B cell (primary cell): ENCODE measurements at regions not wholly inside any gene's neighbourhood (a gene's known extent, or its start where the extent isn't known, plus 50 kb on each side); places are given as distances from the start of the nearest gene placed in this dataset.

ENCODE experiments used
- ATAC-seq: fragments of 200-7000 bp; cut with Tn5 transposase; one replicate; pipeline ENCODE4 v1.10.0; 2021; ENCODE audit warnings: low read depth, mild to moderate bottlenecking, moderate number of reproducible peaks, moderate library complexity
- CTCF ChIA-PET: fragments of 350-600 bp; sonication (Branson Sonifier 250); formaldehyde crosslinking; loops from one replicate; lab custom pipeline; 2021; ENCODE audit warnings: antibody characterized with exemption, inconsistent platforms; lab: Charles Lee
- POLR2A ChIA-PET: fragments of 350-600 bp; sonication (Branson Sonifier 250); formaldehyde crosslinking; loops from one replicate; lab custom pipeline; 2021; ENCODE audit warnings: antibody characterized with exemption; lab: Charles Lee
- DNase-seq: peaks from one replicate; pipeline ENCODE4 v3.0.0; 2013
- H2AFZ ChIP-seq: 2 replicates; pipeline ENCODE4 v1.6.1; 2012; ENCODE audit warnings: mild to moderate bottlenecking, low read depth, low read length; ENCODE audit not compliant: insufficient read depth, poor library complexity, severe bottlenecking
- H3K27ac ChIP-seq, 2 donors: 1 replicate in 1 of 2; 2 replicates in 1 of 2; pipeline ENCODE4 v1.5.1; 2012 to 2013; ENCODE audit warnings: low read length in 2 of 2, mild to moderate bottlenecking in 2 of 2, moderate library complexity in 1 of 2
- H3K27me3 ChIP-seq, 4 experiments: fragments of 200-600 bp in 1 of 4; sonication (generic) in 1 of 4; replicated peaks in 1 of 4; 1 replicate in 2 of 4; 2 replicates in 2 of 4; pipeline versions ENCODE4 v1.6.1 to v1.7.0; 2013 to 2016; ENCODE audit warnings: low read length in 3 of 4, mild to moderate bottlenecking in 2 of 4, mixed read lengths in 1 of 4, moderate library complexity in 1 of 4; ENCODE audit not compliant: insufficient read depth in 4 of 4, control insufficient read depth in 3 of 4; ENCODE audit errors: control extremely low read depth in 1 of 4
- H3K36me3 ChIP-seq, 2 experiments: replicated peaks in 1 of 2; 1 replicate in 1 of 2; 2 replicates in 1 of 2; pipeline versions ENCODE4 v1.6.1 to v1.7.1; 2013; ENCODE audit warnings: low read length in 1 of 2; ENCODE audit not compliant: insufficient read depth in 2 of 2, control insufficient read depth in 1 of 2; ENCODE audit errors: control extremely low read depth in 1 of 2, extremely low read depth in 1 of 2
- H3K4me1 ChIP-seq, 2 donors: fragments of 200-600 bp in 1 of 2; sonication (generic) in 1 of 2; 1 replicate in 1 of 2; 2 replicates in 1 of 2; pipeline versions ENCODE4 v1.5.1 to v1.6.1; 2013 to 2017; ENCODE audit warnings: low read length in 2 of 2; ENCODE audit not compliant: control insufficient read depth in 2 of 2, insufficient read depth in 2 of 2
- H3K4me2 ChIP-seq: replicated peaks from 2 replicates; pipeline ENCODE3; 2012; ENCODE audit warnings: mild to moderate bottlenecking, low read depth, low read length; ENCODE audit not compliant: poor library complexity, severe bottlenecking
- H3K4me3 ChIP-seq, 5 experiments: fragments of 200-600 bp in 1 of 5; sonication (generic) in 1 of 5; 1 replicate in 3 of 5; 2 replicates in 2 of 5; pipeline versions ENCODE4 v1.5.1 to v1.7.0; 2011 to 2016; ENCODE audit warnings: low read length in 4 of 5, mild to moderate bottlenecking in 4 of 5, low read depth in 2 of 5, control low read depth in 1 of 5, moderate library complexity in 1 of 5; ENCODE audit not compliant: insufficient read depth in 1 of 5; ENCODE audit errors: control extremely low read depth in 1 of 5, extremely low read depth in 1 of 5
- H3K79me2 ChIP-seq: fragments of 200-600 bp; sonication (generic); one replicate; pipeline ENCODE4 v1.6.0; 2016; ENCODE audit warnings: low read length; ENCODE audit not compliant: control insufficient read depth, insufficient read depth
- H3K9ac ChIP-seq: fragments of 200-600 bp; sonication (generic); 2 replicates; pipeline ENCODE4 v1.6.1; 2017; ENCODE audit warnings: mild to moderate bottlenecking, low read length, moderate library complexity
- H3K9me3 ChIP-seq, 3 donors: one replicate each; pipeline versions ENCODE4 v1.6.1 to v1.7.1; 2013; ENCODE audit warnings: low read length in 2 of 3; ENCODE audit not compliant: control insufficient read depth in 2 of 3, insufficient read depth in 1 of 3; ENCODE audit errors: control extremely low read depth in 1 of 3
- H4K20me1 ChIP-seq: 2 replicates; pipeline ENCODE4 v1.6.0; 2012; ENCODE audit warnings: mild to moderate bottlenecking, low read length; ENCODE audit not compliant: insufficient read depth, control insufficient read depth, poor library complexity, severe bottlenecking
- H3K27ac Mint-ChIP-seq: one replicate; pipeline ENCODE4 v1.8.0; 2021; ENCODE audit warnings: mixed read lengths
- H3K27me3 Mint-ChIP-seq: one replicate; pipeline ENCODE4 v1.8.0; 2021; ENCODE audit warnings: mixed read lengths
- H3K4me1 Mint-ChIP-seq: one replicate; pipeline ENCODE4 v1.8.0; 2021; ENCODE audit warnings: mixed read lengths
- H3K4me3 Mint-ChIP-seq: one replicate; pipeline ENCODE4 v1.8.0; 2021; ENCODE audit warnings: mixed read lengths
- H3K9me3 Mint-ChIP-seq: one replicate; pipeline ENCODE4 v1.8.0; 2022; ENCODE audit warnings: mixed read lengths; ENCODE audit not compliant: insufficient read depth
- CTCF ChIP-seq: fragments of 200-600 bp; IDR thresholded peaks from one replicate; pipeline ENCODE4 v1.8.0; 2022; ENCODE audit warnings: antibody characterized with exemption, mild to moderate bottlenecking
- EZH2 ChIP-seq: IDR thresholded peaks from 2 replicates; pipeline ENCODE4 v1.6.1; 2012; ENCODE audit warnings: borderline replicate concordance, low read depth, mild to moderate bottlenecking, moderate library complexity, low read length; ENCODE audit not compliant: insufficient read depth, poor library complexity, severe bottlenecking
- WGBS: methylation state at CpG from one replicate; pipeline ENCODE4 v1.1.5; 2013; ENCODE audit warnings: missing lambda C conversion rate; ENCODE audit not compliant: insufficient coverage; 5-methylcytosine and 5-hydroxymethylcytosine counted together
- intact Hi-C: fragments of 100-400 bp; cut with micrococcal nuclease; formaldehyde crosslinking; loops from one replicate; pipeline ENCODE4 v1.10.0; 2022

DNA sequence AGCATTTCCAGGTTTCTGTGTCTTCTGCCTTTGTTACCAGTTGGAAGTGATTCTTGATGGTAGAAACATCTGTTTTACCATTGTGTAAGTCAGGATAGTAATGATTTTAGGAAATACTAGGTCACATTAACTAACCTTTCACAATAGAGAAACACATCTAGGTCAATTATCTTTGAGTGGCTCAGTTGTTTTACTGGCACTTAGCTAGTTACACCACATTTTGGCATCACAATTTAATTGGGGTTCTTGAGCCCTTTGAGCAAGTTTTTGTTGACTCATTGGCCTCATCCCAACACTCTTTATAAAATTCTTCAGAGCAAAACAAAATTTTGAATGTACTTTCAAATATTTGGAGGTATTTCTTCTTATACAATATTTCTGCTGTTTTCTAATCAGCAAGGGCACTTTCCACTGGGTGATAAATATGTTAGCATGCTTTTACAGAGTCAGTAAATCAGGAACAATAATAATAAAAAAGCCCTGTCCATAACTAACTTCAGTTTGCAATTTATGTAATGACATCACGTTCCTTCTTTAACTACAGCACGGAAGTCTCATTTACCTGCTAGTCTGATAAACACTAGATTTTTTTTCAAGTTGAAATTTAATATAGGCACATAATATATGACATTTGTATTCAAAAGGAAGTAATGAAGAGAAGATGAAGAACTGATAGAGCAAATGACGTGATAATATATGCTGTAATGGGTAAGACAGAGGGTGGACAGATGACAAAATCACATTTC lies 64.8 kb upstream of the GK2 start:
- POLR2A ChIA-PET: no interaction called here

DNA sequence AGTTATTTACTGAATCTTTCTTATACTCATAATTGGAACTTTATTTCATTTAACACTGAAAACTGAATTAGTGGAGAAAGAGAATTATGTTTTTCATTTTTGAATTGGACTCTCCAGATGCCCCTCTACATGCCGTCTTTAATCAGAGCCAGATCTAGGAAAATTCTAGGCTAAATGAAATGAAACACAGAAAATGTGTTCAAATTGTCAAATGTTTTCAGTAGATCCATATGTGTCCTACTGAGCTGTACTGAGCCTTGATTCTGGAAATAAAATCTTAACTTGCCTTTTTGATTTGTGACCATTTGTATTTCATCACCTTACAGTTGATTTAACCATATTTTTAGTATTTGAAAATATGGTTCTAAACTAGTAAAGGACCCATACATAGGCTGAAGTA lies 64.0 kb upstream of the GK2 start:
- Histone ChIP-seq H3K4me3 (no peak overlapping the region), H3K9ac (no peak overlapping the region), H2AFZ (no peak overlapping the region), H3K9me3 (no peaks in the 10 kb centered on the region), H3K27me3 (no peaks in the 10 kb centered on the region), H3K4me1 (no peaks in the 10 kb centered on the region), H3K27ac (no peak overlapping the region), H3K36me3 (no peaks in the 10 kb centered on the region), H4K20me1 (no peaks in the 10 kb centered on the region), H3K4me2 (no peak overlapping the region), H3K79me2 (no peaks in the 10 kb centered on the region)
- no peaks in the 10 kb centered on the region for H3K4me1 Mint-ChIP-seq
- H3K27ac Mint-ChIP-seq: no peak overlapping the region
- ATAC-seq: no peak
- ChIA-PET CTCF (no interaction called here), POLR2A (no interaction called here)
- no peaks in the 10 kb centered on the region for H3K27me3 Mint-ChIP-seq
- no CpG with 5 or more reads among the region's 1 CpG for whole genome bisulfite sequencing
- TF ChIP-seq EZH2 (no peak), CTCF (no peak)
- intact Hi-C loops: no loop called here
- no peaks in the 10 kb centered on the region for H3K9me3 Mint-ChIP-seq
- no peak overlapping the region for H3K4me3 Mint-ChIP-seq
- DNase-seq: no peak

More for the DNA sequence above, 64.8 kb upstream of the GK2 start:
- Histone ChIP-seq H3K4me2 (no peak overlapping the region), H2AFZ (no peak overlapping the region), H3K36me3 (no peaks in the 10 kb centered on the region), H4K20me1 (no peaks in the 10 kb centered on the region), H3K4me3 (no peak overlapping the region), H3K27ac (no peak overlapping the region), H3K9ac (no peak overlapping the region), H3K79me2 (no peaks in the 10 kb centered on the region), H3K27me3 (no peaks in the 10 kb centered on the region), H3K4me1 (no peaks in the 10 kb centered on the region), H3K9me3 (no peaks in the 10 kb centered on the region)
- WGBS: 100% methylated on average over 1 of the region's 3 CpGs
- no peak overlapping the region for H3K27ac Mint-ChIP-seq
- TF ChIP-seq CTCF (no peak), EZH2 (no peak)
- H3K4me1 Mint-ChIP-seq: no peaks in the 10 kb centered on the region
- no peak overlapping the region for H3K4me3 Mint-ChIP-seq
- H3K27me3 Mint-ChIP-seq: no peaks in the 10 kb centered on the region
- intact Hi-C loops: no loop called here
- DNase-seq (no peak), ATAC-seq (no peak)
- CTCF ChIA-PET: no interaction called here
- no peaks in the 10 kb centered on the region for H3K9me3 Mint-ChIP-seq
